Tibial artery (tissue), 4 donors: ENCODE measurements at regions not wholly inside any gene's neighbourhood (a gene's known extent, or its start where the extent isn't known, plus 50 kb on each side); places are given as distances from the start of the nearest gene placed in this dataset.

ENCODE experiments used
- DNase-seq, 2 donors: peaks; one replicate each; pipeline ENCODE4 v3.0.0-alpha.2; 2019
- H3K27ac ChIP-seq, 2 donors: fragments of 200-600 bp; sonication (generic) in 1 of 2; 1 replicate in 1 of 2; 2 replicates in 1 of 2; pipeline ENCODE4 v1.5.1; 2018 to 2019; ENCODE audit warnings: mild to moderate bottlenecking in 1 of 2
- H3K27me3 ChIP-seq, 2 donors: fragments of 200-600 bp; sonication (generic) in 1 of 2; one replicate each; pipeline versions ENCODE4 v1.5.1 to v1.6.0; 2016 to 2019
- H3K36me3 ChIP-seq, 3 donors: fragments of 200-600 bp; sonication (generic) in 2 of 3; one replicate each; pipeline ENCODE4 v1.5.1; 2016 to 2019; ENCODE audit warnings: mild to moderate bottlenecking in 2 of 3
- H3K4me1 ChIP-seq, 4 donors: fragments of 200-600 bp; sonication (generic) in 2 of 4; 1 replicate in 3 of 4; 2 replicates in 1 of 4; pipeline ENCODE4 v1.5.1; 2016 to 2019
- H3K4me3 ChIP-seq, 2 donors: fragments of 200-600 bp; sonication (generic) in 1 of 2; 1 replicate in 1 of 2; 2 replicates in 1 of 2; pipeline ENCODE4 v1.5.1; 2018 to 2019; ENCODE audit warnings: mild to moderate bottlenecking in 2 of 2
- H3K9me3 ChIP-seq, 3 donors: fragments of 200-600 bp; sonication (generic) in 1 of 3; one replicate each; pipeline ENCODE4 v1.5.1; 2016 to 2019
- CTCF ChIP-seq, 2 experiments: fragments of 200-600 bp in 1 of 2; fragments of 450-650 bp in 1 of 2; IDR thresholded peaks; one replicate each; pipeline ENCODE4 v1.5.1; 2017 to 2019; ENCODE audit warnings: antibody characterized with exemption in 2 of 2, mild to moderate bottlenecking in 1 of 2, moderate library complexity in 1 of 2
- intact Hi-C: fragments of 100-400 bp; cut with DNase I; formaldehyde crosslinking; loops from one replicate; pipeline ENCODE4 v1.15.0; 2023; ENCODE audit warnings: low total_unique reads

- H3K4me3 ChIP-seq: no peak overlapping the region
- no peak for TF ChIP-seq CTCF (IDR thresholded peaks at IDR 0.05)
- H3K9me3 ChIP-seq: no peaks in the 10 kb centered on the region
- DNase-seq: no peak
- intact Hi-C loops: no loop called here
- H3K4me1 ChIP-seq: peaks cover 0 to 16% (median 5%) of the 10 kb centered on the region in 4 donors
- no peaks in the 10 kb centered on the region for H3K36me3 ChIP-seq
- H3K27ac ChIP-seq: no peak overlapping the region
- no peaks in the 10 kb centered on the region for H3K27me3 ChIP-seq
These were observed 79.0 kb upstream of the ZEB2 start for GRCh38 chr2:144598906-144599305.

GRCh38 chr2:144597894-144598593 is 78.1 kb upstream of the ZEB2 start:
- Histone ChIP-seq H3K36me3 (no peaks in the 10 kb centered on the region), H3K27me3 (no peaks in the 10 kb centered on the region), H3K27ac (no peak overlapping the region), H3K4me1 (peaks cover 0 to 15% (median 5%) of the 10 kb centered on the region in 4 donors), H3K4me3 (no peak overlapping the region), H3K9me3 (no peaks in the 10 kb centered on the region)
- TF ChIP-seq CTCF (IDR thresholded peaks at IDR 0.05): no peak
- intact Hi-C loops: no loop called here
- no peak for DNase-seq

- DNase-seq: no peak
- Histone ChIP-seq H3K4me1 (peaks cover 0 to 11% (median 5%) of the 10 kb centered on the region in 4 donors), H3K27ac (no peak overlapping the region), H3K9me3 (no peaks in the 10 kb centered on the region), H3K4me3 (no peak overlapping the region), H3K36me3 (no peaks in the 10 kb centered on the region), H3K27me3 (no peaks in the 10 kb centered on the region)
- TF ChIP-seq CTCF (IDR thresholded peaks at IDR 0.05): no peak
- intact Hi-C loops: no loop called here
These were observed 77.5 kb upstream of the ZEB2 start for GRCh38 chr2:144597388-144597787.

GRCh38 chr2:144596073-144596871 is 76.4 kb upstream of the ZEB2 start:
- intact Hi-C loops: no loop called here
- H3K9me3 ChIP-seq: no peaks in the 10 kb centered on the region
- H3K4me3 ChIP-seq: no peak overlapping the region
- H3K27ac ChIP-seq: peak overlapping the region; percentile 4 to 53
- H3K4me1 ChIP-seq: peaks cover 0 to 11% (median 5%) of the 10 kb centered on the region in 4 donors
- H3K36me3 ChIP-seq: no peaks in the 10 kb centered on the region
- TF ChIP-seq CTCF (IDR thresholded peaks at IDR 0.05): no peak
- DNase-seq: no peak
- H3K27me3 ChIP-seq: no peaks in the 10 kb centered on the region

GRCh38 chr2:144595686-144596072 is 75.8 kb upstream of the ZEB2 start:
- Histone ChIP-seq H3K4me3 (no peak overlapping the region), H3K27ac (peak overlapping the region; percentile 4 to 53), H3K4me1 (peaks cover 0 to 11% (median 5%) of the 10 kb centered on the region in 4 donors), H3K36me3 (no peaks in the 10 kb centered on the region), H3K27me3 (no peaks in the 10 kb centered on the region), H3K9me3 (no peaks in the 10 kb centered on the region)
- intact Hi-C loops: no loop called here
- no peak for DNase-seq
- TF ChIP-seq CTCF (IDR thresholded peaks at IDR 0.05): no peak
